Cardiac septum (tissue), 1 donor: ENCODE measurements at regions not wholly inside any gene's neighbourhood (a gene's known extent, or its start where the extent isn't known, plus 50 kb on each side); places are given as distances from the start of the nearest gene placed in this dataset.
"Not testable (repeated sequence)": the region's sequence is repeated elsewhere in the genome, so short reads cannot be mapped to it uniquely, and the experiment has no call there.

ENCODE experiments used
- DNase-seq: peaks from one replicate; pipeline ENCODE4 v3.0.0-alpha.2; 2020; ENCODE audit warnings: low spot score
- intact Hi-C: fragments of 100-400 bp; cut with DNase I; formaldehyde crosslinking; loops from one replicate; pipeline ENCODE4 v1.14.0; 2022
- donor health status: DM: no; HTN: no; CAD: no.

- DNase-seq: no peak
- intact Hi-C loops: no loop called here
These were observed 50.4 kb upstream of the RNF32 start for GRCh38 chr7:156590212-156590611.

DNA sequence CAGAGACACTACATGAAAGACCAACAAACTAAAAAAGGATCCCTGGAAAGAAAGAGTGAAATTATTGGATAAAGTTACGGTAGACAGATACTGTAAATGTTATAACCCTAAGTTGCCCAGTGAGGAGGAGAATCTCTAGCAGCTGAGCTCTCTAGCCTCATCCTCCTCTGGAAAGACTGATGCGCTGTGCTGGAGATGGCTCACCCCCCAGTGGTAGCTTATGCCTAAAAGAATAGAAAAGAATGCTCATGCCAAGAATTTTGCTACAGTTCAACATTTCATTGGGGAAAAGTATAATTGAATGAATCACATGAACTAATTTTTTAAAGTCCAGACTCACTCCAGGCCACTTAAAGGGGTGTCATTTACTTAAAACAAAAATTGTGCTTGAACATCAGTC, 50.8 kb upstream of the RNF32 start:
- DNase-seq: no peak
- intact Hi-C loops: no loop called here

DNA sequence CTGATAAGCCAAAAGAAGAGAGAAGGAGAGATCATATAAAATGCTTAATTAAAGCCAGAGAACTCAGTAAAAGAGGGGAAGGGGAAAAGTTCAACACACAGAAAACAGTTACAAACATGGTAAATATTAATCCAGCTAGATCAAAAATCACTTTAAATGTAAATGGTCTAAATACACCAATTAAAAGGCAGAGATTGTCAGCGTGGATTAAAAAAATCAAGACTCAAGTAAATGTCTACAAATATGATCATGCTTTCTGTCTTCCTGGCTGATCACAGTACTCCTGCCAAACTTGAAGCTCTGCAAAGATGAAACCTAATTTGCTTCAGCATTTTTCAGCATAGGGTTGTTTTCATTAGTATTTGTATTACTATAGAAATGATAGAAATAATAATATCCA, 54.6 kb upstream of the RNF32 start:
- no peak for DNase-seq
- intact Hi-C loops: no loop called here

DNA sequence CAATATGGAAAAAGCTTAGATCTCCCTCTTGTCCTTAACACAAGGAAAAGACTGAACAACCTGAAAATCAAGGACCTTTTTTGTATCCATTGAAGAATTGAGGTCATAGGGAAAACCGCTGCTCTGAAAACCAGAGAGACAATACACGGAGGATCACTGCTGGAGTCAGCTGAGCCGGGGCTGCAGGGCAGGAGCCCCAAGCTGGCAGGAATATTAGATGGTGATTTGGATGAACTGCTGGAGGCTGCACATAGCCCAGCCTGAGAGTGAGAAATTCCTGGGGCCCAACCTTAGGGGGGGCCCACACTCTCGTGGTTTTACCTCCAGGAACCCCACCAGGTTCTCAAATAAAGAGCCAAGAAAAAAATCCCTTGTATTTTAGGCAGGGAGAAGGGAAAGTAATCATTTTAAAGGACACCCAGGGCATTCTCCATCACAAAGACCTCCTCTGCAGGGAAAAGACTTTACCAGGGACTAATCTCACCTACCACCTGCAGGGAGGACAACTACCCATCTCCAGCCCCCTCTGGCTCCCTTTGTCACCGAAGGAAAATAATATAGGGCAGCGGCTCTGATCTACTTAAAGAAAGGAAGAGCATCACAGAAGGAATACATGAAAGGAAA, 55.4 kb upstream of the RNF32 start:
- DNase-seq: no peak
- intact Hi-C loops: no loop called here

- no peak for DNase-seq
- intact Hi-C loops: no loop called here
These were observed 57.9 kb upstream of the RNF32 start for GRCh38 chr7:156582591-156583123.

- no peak for DNase-seq
- intact Hi-C loops: no loop called here
These were observed 60.5 kb upstream of the RNF32 start for GRCh38 chr7:156580036-156580435.

GRCh38 chr7:156579566-156579965, 61.0 kb upstream of the RNF32 start:
- DNase-seq: no peak
- intact Hi-C loops: no loop called here

DNA sequence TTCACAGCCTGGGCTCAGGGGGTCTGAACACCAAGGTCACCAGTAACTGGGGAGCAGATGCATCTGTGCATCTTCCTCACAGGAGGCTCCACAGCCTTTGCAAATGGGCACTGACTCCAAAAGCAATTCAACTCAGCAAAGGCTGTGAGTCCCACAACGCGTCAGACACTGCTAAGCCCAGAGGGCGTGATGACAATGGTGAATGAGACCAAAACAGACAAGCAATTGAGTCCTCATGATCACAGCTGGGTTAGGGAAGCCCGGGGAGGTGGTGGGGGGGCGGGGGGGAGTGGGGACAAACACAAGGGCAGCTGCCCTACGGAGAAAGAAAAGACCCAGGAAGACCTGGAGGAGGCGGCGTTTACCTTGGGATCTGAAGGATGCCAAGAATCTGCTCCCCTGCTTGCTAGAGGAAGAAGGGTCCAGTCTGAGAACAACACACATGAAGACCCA, 61.6 kb upstream of the RNF32 start:
- intact Hi-C loops: no loop called here
- no peak for DNase-seq

DNA sequence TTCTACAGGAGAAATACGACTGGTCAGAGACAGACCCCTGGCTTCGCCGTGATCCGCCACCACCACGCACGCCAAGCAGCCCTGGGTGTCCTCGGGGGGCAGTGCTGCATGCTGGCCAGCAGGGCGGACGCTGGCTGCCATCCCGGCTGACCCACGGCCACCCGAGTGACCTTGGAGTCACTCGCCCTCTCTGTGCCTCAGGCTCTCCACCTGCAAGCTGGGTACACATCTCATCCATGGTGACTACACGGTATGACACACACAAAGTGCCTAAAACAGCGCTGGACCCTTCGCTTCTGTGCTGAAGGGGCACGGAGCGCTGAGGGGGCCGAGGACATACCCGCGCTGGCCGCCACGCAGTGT, 62.0 kb upstream of the RNF32 start:
- intact Hi-C loops: no loop called here
- no peak for DNase-seq

- DNase-seq: no peak
- intact Hi-C loops: no loop called here
These were observed 62.7 kb upstream of the RNF32 start for GRCh38 chr7:156577645-156578577.

DNA sequence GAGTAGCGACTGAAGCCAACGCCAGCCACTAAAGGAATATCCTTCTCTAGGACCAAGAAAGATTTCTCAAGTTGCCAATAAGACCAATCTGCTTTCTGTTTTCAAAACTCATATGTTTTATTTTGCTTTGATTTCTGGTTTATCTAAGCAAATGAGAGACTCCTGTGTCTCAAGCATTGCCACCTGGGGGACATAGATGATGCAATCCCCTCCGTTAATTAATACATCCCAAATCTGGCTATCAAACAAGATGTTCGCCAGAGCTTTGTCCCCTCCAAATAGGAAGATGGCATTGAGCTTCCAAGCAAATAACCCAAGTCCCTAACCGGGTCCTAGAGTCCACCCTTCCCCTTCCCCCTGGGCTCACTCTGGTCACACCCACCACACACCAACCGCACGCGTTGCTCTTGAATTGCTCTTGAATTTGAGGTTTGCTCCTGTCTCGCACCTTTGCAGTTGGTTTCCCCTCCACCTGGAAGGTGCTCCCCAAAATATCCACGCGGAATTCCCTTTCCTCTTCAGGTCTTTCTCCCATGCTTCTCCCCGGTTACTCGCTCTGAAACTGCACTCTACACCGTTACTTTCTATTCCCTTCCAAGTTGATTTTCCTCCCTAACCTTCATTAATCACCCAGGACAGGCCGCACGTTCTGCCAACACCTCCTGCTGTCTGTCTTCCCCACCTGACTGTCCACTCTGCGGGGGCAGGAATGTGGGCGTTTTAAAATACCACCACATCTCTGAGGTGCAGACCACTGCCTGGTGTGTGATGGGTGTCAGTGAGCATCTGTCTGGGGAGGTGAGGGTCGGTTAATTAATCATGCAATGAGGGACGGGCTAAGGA, 64.1 kb upstream of the RNF32 start:
- no peak for DNase-seq
- intact Hi-C loops: no loop called here

DNA sequence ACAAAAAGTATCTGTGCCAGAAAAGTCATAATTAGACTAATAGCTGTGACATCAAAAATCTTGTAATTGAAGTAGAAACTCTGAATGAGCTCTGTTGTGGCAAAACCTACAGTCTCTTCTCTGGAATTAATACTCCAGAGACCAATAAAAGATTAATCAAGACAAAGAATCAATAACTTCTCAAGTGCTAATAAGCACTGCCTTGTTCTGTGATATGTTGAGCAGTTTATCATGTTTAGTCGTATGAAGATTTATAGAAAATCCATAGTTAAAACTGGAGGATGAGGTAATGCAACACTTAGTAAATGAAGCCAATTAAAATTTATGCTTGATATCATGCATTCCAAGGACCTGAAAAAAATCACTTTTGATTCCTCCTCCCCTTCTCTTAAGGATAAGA, 72.3 kb upstream of the RNF32 start:
- intact Hi-C loops: no loop called here
- DNase-seq: no peak

- intact Hi-C loops: no loop called here
These were observed 73.6 kb upstream of the RNF32 start for GRCh38 chr7:156566812-156567549.

DNA sequence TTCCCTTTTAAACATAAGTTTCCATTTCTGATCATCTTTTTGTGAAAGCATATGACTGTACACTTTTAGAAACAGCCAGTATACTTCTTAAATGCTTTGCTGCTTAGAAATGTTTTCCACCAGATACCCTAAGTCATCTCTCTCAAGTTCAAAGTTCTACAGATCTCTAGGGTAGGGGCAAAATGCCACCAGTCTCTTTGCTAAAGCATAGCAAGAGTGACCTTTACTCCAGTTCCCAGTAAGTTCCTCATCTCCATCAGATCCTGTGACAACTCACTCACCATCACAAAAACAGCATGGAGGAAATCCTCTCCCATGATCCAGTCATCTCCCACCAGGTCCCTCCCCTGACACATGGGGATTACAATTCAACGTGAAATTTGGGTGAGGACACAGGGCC, 75.6 kb upstream of the RNF32 start:
- not testable (repeated sequence) for DNase-seq

More at GRCh38 chr7:156566812-156567549, 73.6 kb upstream of the RNF32 start:
- DNase-seq: no peak

GRCh38 chr7:156560696-156561095, 79.9 kb upstream of the RNF32 start:
- no peak for DNase-seq
- intact Hi-C loops: no loop called here

More for the DNA sequence above, 75.6 kb upstream of the RNF32 start:
- intact Hi-C loops: not testable (repeated sequence)

DNA sequence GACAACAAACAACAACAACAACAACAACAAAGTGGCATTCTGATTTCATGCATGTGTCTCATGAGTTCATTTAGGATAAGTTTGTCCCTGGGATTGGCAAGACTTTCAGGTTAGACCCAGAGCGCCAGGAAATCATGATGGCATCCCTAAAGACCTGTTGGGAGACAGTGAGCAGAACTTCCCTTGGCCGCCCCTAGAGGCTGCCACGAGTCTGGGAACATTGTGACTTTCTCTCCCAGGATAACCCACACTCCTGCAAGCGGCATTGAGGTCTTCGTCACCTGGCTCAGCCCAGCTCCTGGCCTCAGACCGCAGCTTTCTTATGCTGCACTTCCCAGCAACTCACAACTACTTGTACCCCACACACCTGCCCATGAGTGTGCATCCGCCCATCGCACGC, 80.5 kb upstream of the RNF32 start:
- intact Hi-C loops: no loop called here
- no peak for DNase-seq

- DNase-seq: no peak
- intact Hi-C loops: no loop called here
These were observed 81.6 kb upstream of the RNF32 start for GRCh38 chr7:156559001-156559400.

DNA sequence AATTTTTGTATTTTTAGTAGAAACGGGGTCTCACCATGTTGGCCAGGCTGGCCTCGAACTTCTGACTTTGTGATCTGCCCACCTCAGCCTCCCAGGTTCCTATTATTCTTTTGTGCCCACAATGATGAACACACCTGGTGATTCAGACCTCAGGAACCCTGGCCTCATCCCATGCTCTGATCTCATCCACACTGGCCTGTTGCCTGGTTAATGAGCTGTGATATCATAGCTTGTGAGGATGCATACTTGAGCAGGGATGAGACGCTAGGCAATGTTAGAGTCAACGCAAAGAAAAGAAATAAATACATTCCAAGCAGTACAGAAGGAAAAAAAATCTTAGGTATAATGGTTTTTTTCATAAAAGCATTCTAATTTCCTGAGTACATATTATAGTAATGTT, 82.4 kb upstream of the RNF32 start:
- no peak for DNase-seq

GRCh38 chr7:156556083-156556482, 84.5 kb upstream of the RNF32 start:
- intact Hi-C loops: no loop called here
- DNase-seq: no peak

More for the DNA sequence above, 82.4 kb upstream of the RNF32 start:
- intact Hi-C loops: no loop called here
